ENCODE measurements at regions not wholly inside any gene's neighbourhood (a gene's known extent, or its start where the extent isn't known, plus 50 kb on each side); places are given as distances from the start of the nearest gene placed in this dataset.

- no peak for DNase-seq
- no peak for TF ChIP-seq EP300 (IDR thresholded peaks at IDR 0.05)
- TF ChIP-seq POLR2AphosphoS5 (IDR thresholded peaks at IDR 0.05) = no peak
- TF ChIP-seq, protein P1, sequence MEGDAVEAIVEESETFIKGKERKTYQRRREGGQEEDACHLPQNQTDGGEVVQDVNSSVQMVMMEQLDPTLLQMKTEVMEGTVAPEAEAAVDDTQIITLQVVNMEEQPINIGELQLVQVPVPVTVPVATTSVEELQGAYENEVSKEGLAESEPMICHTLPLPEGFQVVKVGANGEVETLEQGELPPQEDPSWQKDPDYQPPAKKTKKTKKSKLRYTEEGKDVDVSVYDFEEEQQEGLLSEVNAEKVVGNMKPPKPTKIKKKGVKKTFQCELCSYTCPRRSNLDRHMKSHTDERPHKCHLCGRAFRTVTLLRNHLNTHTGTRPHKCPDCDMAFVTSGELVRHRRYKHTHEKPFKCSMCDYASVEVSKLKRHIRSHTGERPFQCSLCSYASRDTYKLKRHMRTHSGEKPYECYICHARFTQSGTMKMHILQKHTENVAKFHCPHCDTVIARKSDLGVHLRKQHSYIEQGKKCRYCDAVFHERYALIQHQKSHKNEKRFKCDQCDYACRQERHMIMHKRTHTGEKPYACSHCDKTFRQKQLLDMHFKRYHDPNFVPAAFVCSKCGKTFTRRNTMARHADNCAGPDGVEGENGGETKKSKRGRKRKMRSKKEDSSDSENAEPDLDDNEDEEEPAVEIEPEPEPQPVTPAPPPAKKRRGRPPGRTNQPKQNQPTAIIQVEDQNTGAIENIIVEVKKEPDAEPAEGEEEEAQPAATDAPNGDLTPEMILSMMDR (IDR thresholded peaks at IDR 0.05) = no peak
- TF ChIP-seq POLR2A (IDR thresholded peaks at IDR 0.05) = no peak
- no peaks in the 10 kb centered on the region for H3K4me1 ChIP-seq
- H3K4me3 ChIP-seq = no peak overlapping the region
- no peaks in the 10 kb centered on the region for H3K36me3 ChIP-seq
- H3K27me3 ChIP-seq = no peaks in the 10 kb centered on the region
- no peaks in the 10 kb centered on the region for H3K9me3 ChIP-seq
- ATAC-seq (ENCODE audit: low FRiP score in 2 of 2) = no peak
- H3K27ac ChIP-seq = no peak overlapping the region
- 68% methylated on average over 4 of the region's 4 CpGs for WGBS, 2 donors
These were observed 306.9 kb upstream of the ADAMTS16 start for GRCh38 chr5:4833104-4833738.

GRCh38 chr5:4837489-4838058, 302.6 kb upstream of the ADAMTS16 start:
- 90 to 96% methylated on average over 18 to 26 of the region's 28 CpGs for WGBS, 2 donors
- ATAC-seq (ENCODE audit: low FRiP score in 2 of 2) (no peak), DNase-seq (peak in 1 of 2 donors; percentile 75)

DNA sequence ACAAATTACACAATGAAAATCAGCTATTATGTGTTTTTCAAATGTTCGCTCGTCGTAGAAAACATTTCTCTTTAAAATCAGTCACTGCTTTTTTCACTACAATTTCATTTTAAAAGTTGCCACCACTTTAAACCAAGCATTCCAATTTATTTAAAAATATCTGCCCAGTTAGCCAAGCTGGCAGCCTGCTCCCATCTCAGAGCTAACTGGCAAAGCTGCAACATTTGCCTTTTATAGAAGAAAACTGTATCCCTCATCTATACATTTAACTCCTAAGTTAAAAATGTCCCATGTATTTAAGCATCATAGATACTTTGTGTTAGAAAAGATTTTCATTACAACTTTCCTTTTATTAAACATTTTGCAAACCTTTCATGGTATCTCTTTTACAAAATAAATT, 294.9 kb upstream of the ADAMTS16 start:
- no peak for ATAC-seq (ENCODE audit: low FRiP score in 2 of 2)
- no peaks in the 10 kb centered on the region for H3K36me3 ChIP-seq
- 85 to 87% methylated on average over 3 of the region's 3 CpGs for WGBS, 2 donors
- no peak for DNase-seq
- H3K27ac ChIP-seq = no peak overlapping the region
- no peaks in the 10 kb centered on the region for H3K4me1 ChIP-seq
- no peaks in the 10 kb centered on the region for H3K27me3 ChIP-seq
- no peak overlapping the region for H3K4me3 ChIP-seq
- TF ChIP-seq, protein P1 (IDR thresholded peaks at IDR 0.05) = no peak
- TF ChIP-seq POLR2A (IDR thresholded peaks at IDR 0.05) = no peak
- no peak for TF ChIP-seq POLR2AphosphoS5 (IDR thresholded peaks at IDR 0.05)
- TF ChIP-seq EP300 (IDR thresholded peaks at IDR 0.05) = no peak
- H3K9me3 ChIP-seq = no peaks in the 10 kb centered on the region

More at GRCh38 chr5:4837489-4838058, 302.6 kb upstream of the ADAMTS16 start:
- no peaks in the 10 kb centered on the region for H3K9me3 ChIP-seq
- H3K27me3 ChIP-seq = no peaks in the 10 kb centered on the region
- H3K27ac ChIP-seq = no peak overlapping the region
- TF ChIP-seq POLR2AphosphoS5 (IDR thresholded peaks at IDR 0.05) = no peak
- TF ChIP-seq, protein P1 (IDR thresholded peaks at IDR 0.05) = no peak
- TF ChIP-seq EP300 (IDR thresholded peaks at IDR 0.05) = no peak
- H3K4me3 ChIP-seq = no peak overlapping the region
- no peaks in the 10 kb centered on the region for H3K36me3 ChIP-seq
- no peaks in the 10 kb centered on the region for H3K4me1 ChIP-seq

- H3K27ac ChIP-seq = no peak overlapping the region
- TF ChIP-seq EP300 (IDR thresholded peaks at IDR 0.05) = no peak
- TF ChIP-seq POLR2AphosphoS5 (IDR thresholded peaks at IDR 0.05) = no peak
- no peak for TF ChIP-seq POLR2A (IDR thresholded peaks at IDR 0.05)
- TF ChIP-seq, protein P1 (IDR thresholded peaks at IDR 0.05) = no peak
- H3K4me1 ChIP-seq = no peaks in the 10 kb centered on the region
- ATAC-seq (ENCODE audit: low FRiP score in 2 of 2) (no peak), DNase-seq (no peak)
- H3K27me3 ChIP-seq = no peaks in the 10 kb centered on the region
- no peaks in the 10 kb centered on the region for H3K36me3 ChIP-seq
- no peak overlapping the region for H3K4me3 ChIP-seq
- no peaks in the 10 kb centered on the region for H3K9me3 ChIP-seq
- WGBS, 2 donors = 51 to 71% methylated on average over 3 of the region's 3 CpGs
These were observed 292.4 kb upstream of the ADAMTS16 start for GRCh38 chr5:4847766-4848165.

DNA sequence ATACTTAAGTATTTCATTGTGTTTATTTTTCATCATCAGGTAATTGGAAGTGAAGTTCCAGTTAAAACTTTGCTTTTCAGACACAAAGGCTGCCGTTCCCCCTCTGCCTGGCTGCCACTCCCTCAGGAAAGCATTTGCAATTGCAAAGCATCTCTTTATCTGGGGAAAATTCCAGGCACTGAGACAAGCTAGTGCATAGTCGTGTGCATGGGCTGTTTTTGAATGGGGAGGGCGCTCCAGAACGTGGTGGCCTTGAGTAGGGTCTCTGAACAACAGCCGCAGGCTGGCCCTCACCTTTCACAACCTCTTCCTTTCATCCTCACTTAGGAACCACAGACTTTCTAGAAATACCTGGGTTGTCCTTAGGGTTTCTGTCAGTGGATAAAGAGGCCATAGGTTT, 285.1 kb upstream of the ADAMTS16 start:
- no peak for ATAC-seq (ENCODE audit: low FRiP score in 2 of 2)
- 49 to 53% methylated on average over 5 of the region's 5 CpGs for WGBS, 2 donors

More for the DNA sequence above, 285.1 kb upstream of the ADAMTS16 start:
- Histone ChIP-seq H3K4me1 (no peaks in the 10 kb centered on the region), H3K36me3 (no peaks in the 10 kb centered on the region), H3K4me3 (no peak overlapping the region), H3K27ac (no peak overlapping the region), H3K27me3 (no peaks in the 10 kb centered on the region), H3K9me3 (no peaks in the 10 kb centered on the region)
- TF ChIP-seq POLR2A (IDR thresholded peaks at IDR 0.05) (no peak), EP300 (IDR thresholded peaks at IDR 0.05) (no peak), POLR2AphosphoS5 (IDR thresholded peaks at IDR 0.05) (no peak)
- TF ChIP-seq, protein P1 (IDR thresholded peaks at IDR 0.05) = no peak
- DNase-seq = no peak
